HEK293 (cell line): ENCODE measurements at regions not wholly inside any gene's neighbourhood (a gene's known extent, or its start where the extent isn't known, plus 50 kb on each side); places are given as distances from the start of the nearest gene placed in this dataset.

Source experiments
- CTCF ChIA-PET: fragments of 350-600 bp; formaldehyde crosslinking; extraction: SDS; loops from one replicate; lab custom pipeline; 2021; ENCODE audit warnings: antibody characterized with exemption; lab: Yijun Ruan, JAX
- POLR2A ChIA-PET: fragments of 300-600 bp; formaldehyde crosslinking; extraction: SDS; loops from one replicate; lab custom pipeline; 2020; ENCODE audit warnings: antibody characterized with exemption, inconsistent platforms; lab: Yijun Ruan, JAX
- H3K27ac ChIP-seq: fragments of 200-500 bp; sonication (Bioruptor generic); 2 replicates; pipeline ENCODE4 v1.5.1; 2014; ENCODE audit warnings: low read depth, low read length, control low read depth, inconsistent platforms; ENCODE audit errors: extremely low read depth
- H3K36me3 ChIP-seq, 2 experiments: fragments of 200-500 bp in 1 of 2; sonication (Bioruptor generic) in 1 of 2; 1 replicate in 1 of 2; 2 replicates in 1 of 2; pipeline ENCODE4 v1.5.1; 2014 to 2017; ENCODE audit warnings: inconsistent platforms in 2 of 2, low read length in 2 of 2; ENCODE audit not compliant: control insufficient read depth in 2 of 2, insufficient read depth in 1 of 2
- H3K4me1 ChIP-seq: fragments of 200-500 bp; sonication (Bioruptor generic); 2 replicates; pipeline ENCODE4 v1.5.1; 2014; ENCODE audit warnings: mild to moderate bottlenecking, low read length, inconsistent platforms; ENCODE audit not compliant: control insufficient read depth, insufficient read depth
- H3K4me3 ChIP-seq: 2 replicates; pipeline ENCODE4 v1.5.1; 2011; ENCODE audit warnings: low read depth, mild to moderate bottlenecking, control low read depth, low read length, moderate library complexity
- H3K9me3 ChIP-seq: fragments of 200-500 bp; sonication (Bioruptor generic); 2 replicates; pipeline ENCODE4 v1.5.1; 2014; ENCODE audit warnings: low read depth, low read length, inconsistent platforms; ENCODE audit not compliant: control insufficient read depth, insufficient read depth
- FEZF1 ChIP-seq: fragments of 450-650 bp; formaldehyde crosslinking; IDR thresholded peaks from 2 replicates; pipeline ENCODE4 v1.5.1; 2016; ENCODE audit warnings: missing biosample characterization, missing genetic modification characterization
- KLF1 ChIP-seq: fragments of 450-650 bp; formaldehyde crosslinking; IDR thresholded peaks from 2 replicates; pipeline ENCODE4 v1.5.1; 2016; ENCODE audit warnings: missing biosample characterization, missing genetic modification characterization
- KLF8 ChIP-seq: fragments of 450-650 bp; formaldehyde crosslinking; IDR thresholded peaks from 2 replicates; pipeline ENCODE4 v1.5.1; 2016; ENCODE audit warnings: missing biosample characterization, missing genetic modification characterization
- OSR2 ChIP-seq: fragments of 450-650 bp; formaldehyde crosslinking; IDR thresholded peaks from 2 replicates; pipeline ENCODE4 v1.5.1; 2016; ENCODE audit warnings: missing biosample characterization, missing genetic modification characterization
- SETDB1 ChIP-seq: IDR thresholded peaks from one replicate; pipeline ENCODE4 v1.6.1; 2017; ENCODE audit warnings: mild to moderate bottlenecking, low read length, moderate library complexity, mixed read lengths; ENCODE audit not compliant: insufficient read length
- ZBTB49 ChIP-seq: fragments of 450-650 bp; formaldehyde crosslinking; IDR thresholded peaks from 2 replicates; pipeline ENCODE4 v1.5.1; 2016; ENCODE audit warnings: missing biosample characterization, missing genetic modification characterization, low read depth
- ZFP37 ChIP-seq: fragments of 450-650 bp; formaldehyde crosslinking; IDR thresholded peaks from 2 replicates; pipeline ENCODE4 v1.5.1; 2016; ENCODE audit warnings: missing biosample characterization, missing genetic modification characterization
- ZFP41 ChIP-seq: fragments of 450-650 bp; formaldehyde crosslinking; IDR thresholded peaks from 2 replicates; pipeline ENCODE4 v1.5.1; 2016; ENCODE audit warnings: missing biosample characterization, missing genetic modification characterization, borderline replicate concordance
- ZNF24 ChIP-seq: fragments of 450-650 bp; formaldehyde crosslinking; IDR thresholded peaks from 2 replicates; pipeline ENCODE4 v1.5.1; 2016; ENCODE audit warnings: missing biosample characterization, missing genetic modification characterization
- ZNF311 ChIP-seq: fragments of 450-650 bp; formaldehyde crosslinking; IDR thresholded peaks from 2 replicates; pipeline ENCODE4 v1.5.1; 2017; ENCODE audit warnings: missing biosample characterization, missing genetic modification characterization, borderline replicate concordance
- ZNF585B ChIP-seq: fragments of 450-650 bp; formaldehyde crosslinking; IDR thresholded peaks from 2 replicates; pipeline ENCODE4 v1.5.1; 2016; ENCODE audit warnings: missing biosample characterization, missing genetic modification characterization
- ZNF600 ChIP-seq: fragments of 450-650 bp; formaldehyde crosslinking; IDR thresholded peaks from 2 replicates; pipeline ENCODE4 v1.5.1; 2016; ENCODE audit warnings: missing biosample characterization, missing genetic modification characterization
- ZNF658 ChIP-seq: fragments of 450-650 bp; formaldehyde crosslinking; IDR thresholded peaks from 2 replicates; pipeline ENCODE4; 2016; ENCODE audit warnings: missing biosample characterization, missing genetic modification characterization
- ZNF768 ChIP-seq: fragments of 450-650 bp; formaldehyde crosslinking; IDR thresholded peaks from 2 replicates; pipeline ENCODE4 v1.5.1; 2018; ENCODE audit warnings: missing biosample characterization, mild to moderate bottlenecking, missing genetic modification characterization
- TF ChIP-seq, protein P1 (sequence below): IDR thresholded peaks from 2 replicates; pipeline ENCODE4 v1.6.1; 2011; ENCODE audit warnings: mild to moderate bottlenecking, low read depth, low read length, borderline replicate concordance
- TF ChIP-seq, protein P2 (sequence below): fragments of 450-650 bp; formaldehyde crosslinking; IDR thresholded peaks from 2 replicates; pipeline ENCODE4 v1.5.1; 2016; ENCODE audit warnings: missing biosample characterization, missing genetic modification characterization
- TF ChIP-seq, protein P3 (sequence below): fragments of 450-650 bp; formaldehyde crosslinking; IDR thresholded peaks from 2 replicates; pipeline ENCODE4 v1.5.1; 2017; ENCODE audit warnings: missing biosample characterization, missing genetic modification characterization

- CTCF ChIA-PET: no interaction called here
- H3K27ac ChIP-seq: no peak overlapping the region
- no peak for TF ChIP-seq ZBTB49 (tag by site-specific recombination)
- TF ChIP-seq ZNF585B: no peak
- no peak for TF ChIP-seq ZNF24 (tag by site-specific recombination)
- no peak for TF ChIP-seq ZNF311
- no peak for TF ChIP-seq FEZF1
- TF ChIP-seq KLF8 (tag by site-specific recombination): no peak
- TF ChIP-seq, protein P1, sequence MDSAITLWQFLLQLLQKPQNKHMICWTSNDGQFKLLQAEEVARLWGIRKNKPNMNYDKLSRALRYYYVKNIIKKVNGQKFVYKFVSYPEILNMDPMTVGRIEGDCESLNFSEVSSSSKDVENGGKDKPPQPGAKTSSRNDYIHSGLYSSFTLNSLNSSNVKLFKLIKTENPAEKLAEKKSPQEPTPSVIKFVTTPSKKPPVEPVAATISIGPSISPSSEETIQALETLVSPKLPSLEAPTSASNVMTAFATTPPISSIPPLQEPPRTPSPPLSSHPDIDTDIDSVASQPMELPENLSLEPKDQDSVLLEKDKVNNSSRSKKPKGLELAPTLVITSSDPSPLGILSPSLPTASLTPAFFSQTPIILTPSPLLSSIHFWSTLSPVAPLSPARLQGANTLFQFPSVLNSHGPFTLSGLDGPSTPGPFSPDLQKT: no peak
- TF ChIP-seq, protein P2, sequence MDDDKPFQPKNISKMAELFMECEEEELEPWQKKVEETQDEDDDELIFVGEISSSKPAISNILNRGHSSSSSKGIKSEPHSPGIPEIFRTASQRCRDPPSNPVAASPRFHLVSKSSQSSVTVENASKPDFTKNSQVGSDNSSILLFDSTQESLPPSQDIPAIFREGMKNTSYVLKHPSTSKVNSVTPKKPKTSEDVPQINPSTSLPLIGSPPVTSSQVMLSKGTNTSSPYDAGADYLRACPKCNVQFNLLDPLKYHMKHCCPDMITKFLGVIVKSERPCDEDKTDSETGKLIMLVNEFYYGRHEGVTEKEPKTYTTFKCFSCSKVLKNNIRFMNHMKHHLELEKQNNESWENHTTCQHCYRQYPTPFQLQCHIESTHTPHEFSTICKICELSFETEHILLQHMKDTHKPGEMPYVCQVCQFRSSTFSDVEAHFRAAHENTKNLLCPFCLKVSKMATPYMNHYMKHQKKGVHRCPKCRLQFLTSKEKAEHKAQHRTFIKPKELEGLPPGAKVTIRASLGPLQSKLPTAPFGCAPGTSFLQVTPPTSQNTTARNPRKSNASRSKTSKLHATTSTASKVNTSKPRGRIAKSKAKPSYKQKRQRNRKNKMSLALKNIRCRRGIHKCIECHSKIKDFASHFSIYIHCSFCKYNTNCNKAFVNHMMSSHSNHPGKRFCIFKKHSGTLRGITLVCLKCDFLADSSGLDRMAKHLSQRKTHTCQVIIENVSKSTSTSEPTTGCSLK: no peak
- no peak for TF ChIP-seq ZFP37 (tag by site-specific recombination)
- TF ChIP-seq ZNF600 (tag by site-specific recombination): no peak
- TF ChIP-seq OSR2 (tag by site-specific recombination): no peak
- TF ChIP-seq KLF1 (tag by site-specific recombination): no peak
- no peak for TF ChIP-seq ZNF768 (tag by site-specific recombination)
- no peak for TF ChIP-seq SETDB1
- TF ChIP-seq ZFP41 (tag by site-specific recombination): no peak
- TF ChIP-seq ZNF658 (tag by site-specific recombination): no peak
- TF ChIP-seq, all 188 proteins: peak for 0
- H3K4me3 ChIP-seq: no peak overlapping the region
- no peaks in the 10 kb centered on the region for H3K36me3 ChIP-seq
- H3K9me3 ChIP-seq: no peaks in the 10 kb centered on the region
- H3K4me1 ChIP-seq: no peaks in the 10 kb centered on the region
- POLR2A ChIA-PET: no interaction called here
Observed at GRCh38 chr5:155546075-155546474, 532.5 kb downstream of the KIF4B start.

GRCh38 chr5:155554500-155554899, 540.9 kb downstream of the KIF4B start:
- Histone ChIP-seq H3K4me1 (no peaks in the 10 kb centered on the region), H3K4me3 (no peak overlapping the region), H3K27ac (no peak overlapping the region), H3K36me3 (no peaks in the 10 kb centered on the region), H3K9me3 (no peaks in the 10 kb centered on the region)
- TF ChIP-seq, protein P3, sequence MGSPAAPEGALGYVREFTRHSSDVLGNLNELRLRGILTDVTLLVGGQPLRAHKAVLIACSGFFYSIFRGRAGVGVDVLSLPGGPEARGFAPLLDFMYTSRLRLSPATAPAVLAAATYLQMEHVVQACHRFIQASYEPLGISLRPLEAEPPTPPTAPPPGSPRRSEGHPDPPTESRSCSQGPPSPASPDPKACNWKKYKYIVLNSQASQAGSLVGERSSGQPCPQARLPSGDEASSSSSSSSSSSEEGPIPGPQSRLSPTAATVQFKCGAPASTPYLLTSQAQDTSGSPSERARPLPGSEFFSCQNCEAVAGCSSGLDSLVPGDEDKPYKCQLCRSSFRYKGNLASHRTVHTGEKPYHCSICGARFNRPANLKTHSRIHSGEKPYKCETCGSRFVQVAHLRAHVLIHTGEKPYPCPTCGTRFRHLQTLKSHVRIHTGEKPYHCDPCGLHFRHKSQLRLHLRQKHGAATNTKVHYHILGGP (tag by site-specific recombination): no peak
- ChIA-PET POLR2A (no interaction called here), CTCF (no interaction called here)
